AG04449 (cell line): ENCODE measurements at regions not wholly inside any gene's neighbourhood (a gene's known extent, or its start where the extent isn't known, plus 50 kb on each side); places are given as distances from the start of the nearest gene placed in this dataset.

Experiments used
- CTCF ChIA-PET: fragments of 350-600 bp; formaldehyde crosslinking; extraction: SDS; loops from one replicate; lab custom pipeline; 2021; ENCODE audit warnings: antibody characterized with exemption; lab: Yijun Ruan, JAX
- POLR2A ChIA-PET: fragments of 400-600, 350-600 bp; formaldehyde crosslinking; extraction: SDS; loops from one replicate; lab custom pipeline; 2020; ENCODE audit warnings: antibody characterized with exemption, inconsistent platforms; lab: Yijun Ruan, JAX
- DNase-seq: peaks from one replicate; pipeline ENCODE4 v3.0.0-alpha.2; 2010; ENCODE audit warnings: low read depth, low spot score
- H3K4me3 ChIP-seq: 2 replicates; pipeline ENCODE4 v1.5.1; 2011; ENCODE audit warnings: low read depth, mild to moderate bottlenecking, control low read depth, low read length
- CTCF ChIP-seq: IDR thresholded peaks from one replicate; pipeline ENCODE4 v1.5.1; 2011; ENCODE audit warnings: mild to moderate bottlenecking, moderate library complexity, low read length, control low read depth, inconsistent platforms; ENCODE audit not compliant: insufficient read depth; ENCODE audit errors: missing control alignments

- POLR2A ChIA-PET = no interaction called here
- CTCF ChIA-PET = no interaction called here
These were observed 110.9 kb downstream of the QRSL1 start for GRCh38 chr6:106740287-106740686.

GRCh38 chr6:106739387-106739786 is 110.0 kb downstream of the QRSL1 start:
- no peak for TF ChIP-seq CTCF
- ChIA-PET POLR2A (no interaction called here), CTCF (no interaction called here)
- DNase-seq = no peak
- no peak overlapping the region for H3K4me3 ChIP-seq

More at GRCh38 chr6:106740287-106740686, 110.9 kb downstream of the QRSL1 start:
- no peak overlapping the region for H3K4me3 ChIP-seq
- no peak for DNase-seq
- TF ChIP-seq CTCF = no peak

GRCh38 chr6:106736502-106736901 is 107.1 kb downstream of the QRSL1 start:
- TF ChIP-seq CTCF = no peak
- CTCF ChIA-PET = no interaction called here
- H3K4me3 ChIP-seq = no peak overlapping the region
- no peak for DNase-seq
- POLR2A ChIA-PET = no interaction called here

- ChIA-PET CTCF (no interaction called here), POLR2A (interaction anchor here (0.6 kb wide), 1 partner anchor 355 kb away, joined by 3 read pairs; no protein-coding TSS in a partner anchor)
- H3K4me3 ChIP-seq = no peak overlapping the region
- no peak for DNase-seq
- TF ChIP-seq CTCF = no peak
These were observed 106.5 kb downstream of the QRSL1 start for GRCh38 chr6:106735828-106736227.

- ChIA-PET POLR2A (no interaction called here), CTCF (no interaction called here)
- no peak for TF ChIP-seq CTCF
- H3K4me3 ChIP-seq = no peak overlapping the region
- DNase-seq = no peak
These were observed 105.8 kb downstream of the QRSL1 start for GRCh38 chr6:106735136-106735633.

GRCh38 chr6:106733386-106733785 is 104.0 kb downstream of the QRSL1 start:
- DNase-seq = no peak
- H3K4me3 ChIP-seq = no peak overlapping the region
- ChIA-PET CTCF (no interaction called here), POLR2A (no interaction called here)
- no peak for TF ChIP-seq CTCF
